CD14-positive monocyte (primary cell): ENCODE measurements at regions not wholly inside any gene's neighbourhood (a gene's known extent, or its start where the extent isn't known, plus 50 kb on each side); places are given as distances from the start of the nearest gene placed in this dataset.

Experiments used
- DNase-seq, 3 donors: peaks; one replicate each; pipeline ENCODE4 v3.0.0-alpha.2; 2011 to 2022
- H2AFZ ChIP-seq: 2 replicates; pipeline ENCODE4 v1.6.0; 2012; ENCODE audit warnings: mild to moderate bottlenecking, low read depth, low read length, inconsistent platforms; ENCODE audit not compliant: insufficient read depth, poor library complexity, severe bottlenecking
- H3K27ac ChIP-seq, 2 donors: 1 replicate in 1 of 2; 2 replicates in 1 of 2; pipeline ENCODE4 v1.5.1; 2012 to 2013; ENCODE audit warnings: low read length in 2 of 2, control low read depth in 1 of 2, inconsistent platforms in 1 of 2, low read depth in 1 of 2, mild to moderate bottlenecking in 1 of 2
- H3K27me3 ChIP-seq, 2 donors: one replicate each; pipeline versions ENCODE4 v1.6.0 to v1.6.1; 2011 to 2013; ENCODE audit warnings: low read length in 2 of 2; ENCODE audit not compliant: control insufficient read depth in 2 of 2, insufficient read depth in 2 of 2
- H3K36me3 ChIP-seq, 2 donors: replicated peaks in 1 of 2; 1 replicate in 1 of 2; 2 replicates in 1 of 2; pipeline versions ENCODE4 v1.5.1 to v1.6.1; 2012 to 2013; ENCODE audit warnings: low read length in 2 of 2, control low read depth in 1 of 2, inconsistent platforms in 1 of 2, mild to moderate bottlenecking in 1 of 2; ENCODE audit not compliant: insufficient read depth in 2 of 2, control insufficient read depth in 1 of 2
- H3K4me1 ChIP-seq, 2 donors: 1 replicate in 1 of 2; 2 replicates in 1 of 2; pipeline versions ENCODE4 v1.5.1 to v1.6.1; 2012 to 2013; ENCODE audit warnings: low read length in 2 of 2, control low read depth in 1 of 2, inconsistent platforms in 1 of 2, mild to moderate bottlenecking in 1 of 2, moderate library complexity in 1 of 2; ENCODE audit not compliant: insufficient read depth in 2 of 2, control insufficient read depth in 1 of 2
- H3K4me2 ChIP-seq: replicated peaks from 2 replicates; pipeline ENCODE3; 2012; ENCODE audit warnings: low read length, moderate library complexity, mild to moderate bottlenecking; ENCODE audit not compliant: poor library complexity, severe bottlenecking; ENCODE audit errors: extremely low read depth
- H3K4me3 ChIP-seq, 3 experiments: fragments of 200-600 bp in 1 of 3; sonication (generic) in 1 of 3; replicated peaks in 1 of 3; 1 replicate in 2 of 3; 2 replicates in 1 of 3; pipeline ENCODE4 v1.5.1; 2011 to 2013; ENCODE audit warnings: low read length in 3 of 3, mild to moderate bottlenecking in 3 of 3, control low read depth in 2 of 3, low read depth in 2 of 3, inconsistent platforms in 1 of 3, moderate library complexity in 1 of 3
- H3K79me2 ChIP-seq: 2 replicates; pipeline ENCODE4 v1.6.0; 2012; ENCODE audit warnings: mild to moderate bottlenecking, control low read depth, inconsistent platforms, low read length, moderate library complexity; ENCODE audit not compliant: insufficient read depth
- H3K9ac ChIP-seq: 2 replicates; pipeline ENCODE4 v1.6.0; 2017; ENCODE audit warnings: low read length, mild to moderate bottlenecking; ENCODE audit not compliant: insufficient read depth, poor library complexity, severe bottlenecking
- H3K9me3 ChIP-seq, 2 donors: replicated peaks in 1 of 2; 1 replicate in 1 of 2; 2 replicates in 1 of 2; pipeline versions ENCODE4 v1.5.1 to v1.6.1; 2012 to 2013; ENCODE audit warnings: low read length in 2 of 2, control low read depth in 1 of 2; ENCODE audit not compliant: control insufficient read depth in 1 of 2, insufficient read depth in 1 of 2
- H4K20me1 ChIP-seq: 2 replicates; pipeline ENCODE4 v1.6.0; 2012; ENCODE audit warnings: mild to moderate bottlenecking, low read length, control low read depth, moderate library complexity; ENCODE audit not compliant: insufficient read depth
- H3K27ac Mint-ChIP-seq, 7 donors: one replicate each; pipeline ENCODE4 v1.8.0; 2020; ENCODE audit warnings: mild to moderate bottlenecking in 7 of 7, mixed read lengths in 7 of 7, moderate library complexity in 6 of 7, inconsistent platforms in 2 of 7
- H3K27me3 Mint-ChIP-seq, 3 donors: one replicate each; pipeline ENCODE4 v1.8.0; 2021 to 2022; ENCODE audit warnings: low read depth in 3 of 3, mild to moderate bottlenecking in 3 of 3, mixed read lengths in 3 of 3, moderate library complexity in 3 of 3, inconsistent platforms in 1 of 3
- H3K36me3 Mint-ChIP-seq, 2 donors: one replicate each; pipeline ENCODE4 v1.8.0; 2020; ENCODE audit warnings: mixed read lengths in 2 of 2, inconsistent platforms in 1 of 2, mild to moderate bottlenecking in 1 of 2
- H3K4me1 Mint-ChIP-seq: one replicate; pipeline ENCODE4 v1.8.0; 2020; ENCODE audit warnings: mild to moderate bottlenecking, mixed read lengths
- H3K4me3 Mint-ChIP-seq, 2 donors: one replicate each; pipeline ENCODE4 v1.8.0; 2020; ENCODE audit warnings: mild to moderate bottlenecking in 2 of 2, mixed read lengths in 2 of 2, moderate library complexity in 1 of 2
- H3K9me3 Mint-ChIP-seq, 7 donors: one replicate each; pipeline ENCODE4 v1.8.0; 2020 to 2022; ENCODE audit warnings: mixed read lengths in 7 of 7, mild to moderate bottlenecking in 6 of 7, moderate library complexity in 6 of 7, inconsistent platforms in 2 of 7
- WGBS: methylation state at CpG from one replicate; pipeline ENCODE4 v1.1.5; 2013; ENCODE audit warnings: missing lambda C conversion rate; ENCODE audit not compliant: insufficient coverage; 5-methylcytosine and 5-hydroxymethylcytosine counted together
- intact Hi-C, 2 donors: fragments of 100-400 bp; cut with micrococcal nuclease; formaldehyde crosslinking; loops; one replicate each; pipeline versions ENCODE4 v1.15.0 to v1.15.1; 2023
- TF ChIP-seq, protein P1 (sequence below): fragments of 200-600 bp; IDR thresholded peaks from one replicate; pipeline ENCODE4 v1.8.0; 2022; ENCODE audit warnings: antibody characterized with exemption, mild to moderate bottlenecking

DNA sequence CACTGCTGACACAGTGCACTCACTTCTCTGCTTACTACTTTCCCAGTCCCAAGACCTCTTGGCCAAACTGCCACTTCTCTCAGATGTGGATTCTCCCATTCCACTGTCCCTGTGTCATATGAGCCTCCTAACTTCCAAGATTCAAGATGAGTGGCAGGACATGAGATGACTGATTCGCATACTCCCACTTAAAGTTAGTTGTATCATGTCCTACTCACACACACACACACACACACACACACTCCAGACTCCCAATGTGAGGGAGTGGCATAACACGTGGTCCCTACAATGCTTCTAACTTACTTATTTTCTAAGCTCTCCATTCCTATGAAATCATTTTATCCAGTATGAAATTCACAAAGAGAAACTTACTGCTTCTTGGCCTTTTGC, 67.0 kb upstream of the CAV2 start:
- Histone ChIP-seq H3K4me3 (no peak overlapping the region), H4K20me1 (no peaks in the 10 kb centered on the region), H2AFZ (no peak overlapping the region), H3K27me3 (no peaks in the 10 kb centered on the region), H3K4me2 (no peak overlapping the region), H3K36me3 (no peaks in the 10 kb centered on the region), H3K4me1 (no peaks in the 10 kb centered on the region), H3K27ac (no peak overlapping the region), H3K9ac (no peak overlapping the region), H3K79me2 (no peaks in the 10 kb centered on the region), H3K9me3 (no peaks in the 10 kb centered on the region)
- no peak overlapping the region for H3K27ac Mint-ChIP-seq
- H3K4me1 Mint-ChIP-seq, result peaks cover 2% of the 10 kb centered on the region
- H3K9me3 Mint-ChIP-seq, result peaks cover 0 to 4% (median 0%) of the 10 kb centered on the region in 7 donors
- no peaks in the 10 kb centered on the region for H3K36me3 Mint-ChIP-seq
- H3K4me3 Mint-ChIP-seq, result no peak overlapping the region
- WGBS, result 86% methylated on average over 1 of the region's 2 CpGs
- TF ChIP-seq, protein P1, sequence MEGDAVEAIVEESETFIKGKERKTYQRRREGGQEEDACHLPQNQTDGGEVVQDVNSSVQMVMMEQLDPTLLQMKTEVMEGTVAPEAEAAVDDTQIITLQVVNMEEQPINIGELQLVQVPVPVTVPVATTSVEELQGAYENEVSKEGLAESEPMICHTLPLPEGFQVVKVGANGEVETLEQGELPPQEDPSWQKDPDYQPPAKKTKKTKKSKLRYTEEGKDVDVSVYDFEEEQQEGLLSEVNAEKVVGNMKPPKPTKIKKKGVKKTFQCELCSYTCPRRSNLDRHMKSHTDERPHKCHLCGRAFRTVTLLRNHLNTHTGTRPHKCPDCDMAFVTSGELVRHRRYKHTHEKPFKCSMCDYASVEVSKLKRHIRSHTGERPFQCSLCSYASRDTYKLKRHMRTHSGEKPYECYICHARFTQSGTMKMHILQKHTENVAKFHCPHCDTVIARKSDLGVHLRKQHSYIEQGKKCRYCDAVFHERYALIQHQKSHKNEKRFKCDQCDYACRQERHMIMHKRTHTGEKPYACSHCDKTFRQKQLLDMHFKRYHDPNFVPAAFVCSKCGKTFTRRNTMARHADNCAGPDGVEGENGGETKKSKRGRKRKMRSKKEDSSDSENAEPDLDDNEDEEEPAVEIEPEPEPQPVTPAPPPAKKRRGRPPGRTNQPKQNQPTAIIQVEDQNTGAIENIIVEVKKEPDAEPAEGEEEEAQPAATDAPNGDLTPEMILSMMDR, result no peak
- no peak for DNase-seq
- intact Hi-C loops, result no loop called here
- peaks cover 0 to 2% (median 0%) of the 10 kb centered on the region in 3 donors for H3K27me3 Mint-ChIP-seq

DNA sequence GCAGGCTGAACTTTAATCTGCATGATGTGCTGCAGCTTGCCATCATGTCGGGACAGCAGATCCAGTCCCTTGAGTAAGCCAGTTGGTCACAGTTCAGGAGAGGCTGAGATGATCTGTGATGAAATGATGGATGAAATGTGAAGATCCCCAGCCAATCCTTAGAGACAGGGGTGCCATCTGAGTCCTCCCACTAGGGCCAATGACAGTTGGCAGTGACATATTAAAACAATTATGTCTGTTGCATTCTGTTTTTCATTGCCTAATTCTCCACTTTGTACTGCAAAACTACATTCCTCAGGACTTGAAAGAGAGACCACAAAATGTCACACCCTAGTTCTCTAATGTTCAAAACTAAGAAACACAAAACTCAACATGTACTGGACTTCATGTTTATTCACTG, 66.3 kb upstream of the CAV2 start:
- H3K4me2 ChIP-seq, result no peak overlapping the region
- H3K79me2 ChIP-seq, result no peaks in the 10 kb centered on the region
- H3K4me3 ChIP-seq, result no peak overlapping the region
- H3K27me3 Mint-ChIP-seq, result peaks cover 0 to 2% (median 0%) of the 10 kb centered on the region in 3 donors
- intact Hi-C loops, result no loop called here
- peaks cover 2% of the 10 kb centered on the region for H3K4me1 Mint-ChIP-seq
- TF ChIP-seq, protein P1, result no peak
- H3K9me3 Mint-ChIP-seq, result peaks cover 0 to 4% (median 0%) of the 10 kb centered on the region in 7 donors
- H3K27ac ChIP-seq, result no peak overlapping the region
- no peaks in the 10 kb centered on the region for H3K4me1 ChIP-seq
- no peak overlapping the region for H3K4me3 Mint-ChIP-seq
- H3K36me3 ChIP-seq, result no peaks in the 10 kb centered on the region
- no peaks in the 10 kb centered on the region for H3K9me3 ChIP-seq
- DNase-seq, result no peak
- WGBS, result 86% methylated on average over 1 of the region's 1 CpG
- no peak overlapping the region for H3K27ac Mint-ChIP-seq
- H3K27me3 ChIP-seq, result no peaks in the 10 kb centered on the region
- H4K20me1 ChIP-seq, result no peaks in the 10 kb centered on the region
- H3K36me3 Mint-ChIP-seq, result no peaks in the 10 kb centered on the region
- H3K9ac ChIP-seq, result no peak overlapping the region
- H2AFZ ChIP-seq, result no peak overlapping the region
